GM03348 (cell line): ENCODE measurements at regions not wholly inside any gene's neighbourhood (a gene's known extent, or its start where the extent isn't known, plus 50 kb on each side); places are given as distances from the start of the nearest gene placed in this dataset.
A peak's percentile ranks its signal among the peaks of the same experiment; 100 is the strongest.
"Not testable (repeated sequence)": the region's sequence is repeated elsewhere in the genome, so short reads cannot be mapped to it uniquely, and the experiment has no call there.

Experiments
- DNase-seq: peaks from one replicate; pipeline ENCODE4 v3.0.0; 2012; ENCODE audit warnings: low spot score

DNA sequence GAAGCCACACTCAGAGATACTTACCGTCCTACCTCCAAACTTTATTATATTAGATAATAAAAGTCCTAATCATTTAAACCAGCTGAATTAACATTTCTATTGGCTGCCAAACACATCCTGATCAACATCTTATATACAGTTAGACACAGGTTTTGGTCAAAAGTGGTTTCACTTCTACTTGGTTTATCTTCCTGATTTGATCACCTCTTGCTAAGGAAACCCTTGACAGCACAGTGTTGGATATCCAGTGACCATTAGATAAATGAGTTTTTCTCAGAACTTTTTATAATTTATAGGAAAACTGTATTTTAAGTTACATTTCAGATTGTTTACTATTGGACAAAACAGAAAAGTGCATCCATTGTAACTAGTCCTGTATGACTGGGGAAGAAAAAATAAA, 198.4 kb upstream of the NR2F2 start:
- no peak for DNase-seq

DNA sequence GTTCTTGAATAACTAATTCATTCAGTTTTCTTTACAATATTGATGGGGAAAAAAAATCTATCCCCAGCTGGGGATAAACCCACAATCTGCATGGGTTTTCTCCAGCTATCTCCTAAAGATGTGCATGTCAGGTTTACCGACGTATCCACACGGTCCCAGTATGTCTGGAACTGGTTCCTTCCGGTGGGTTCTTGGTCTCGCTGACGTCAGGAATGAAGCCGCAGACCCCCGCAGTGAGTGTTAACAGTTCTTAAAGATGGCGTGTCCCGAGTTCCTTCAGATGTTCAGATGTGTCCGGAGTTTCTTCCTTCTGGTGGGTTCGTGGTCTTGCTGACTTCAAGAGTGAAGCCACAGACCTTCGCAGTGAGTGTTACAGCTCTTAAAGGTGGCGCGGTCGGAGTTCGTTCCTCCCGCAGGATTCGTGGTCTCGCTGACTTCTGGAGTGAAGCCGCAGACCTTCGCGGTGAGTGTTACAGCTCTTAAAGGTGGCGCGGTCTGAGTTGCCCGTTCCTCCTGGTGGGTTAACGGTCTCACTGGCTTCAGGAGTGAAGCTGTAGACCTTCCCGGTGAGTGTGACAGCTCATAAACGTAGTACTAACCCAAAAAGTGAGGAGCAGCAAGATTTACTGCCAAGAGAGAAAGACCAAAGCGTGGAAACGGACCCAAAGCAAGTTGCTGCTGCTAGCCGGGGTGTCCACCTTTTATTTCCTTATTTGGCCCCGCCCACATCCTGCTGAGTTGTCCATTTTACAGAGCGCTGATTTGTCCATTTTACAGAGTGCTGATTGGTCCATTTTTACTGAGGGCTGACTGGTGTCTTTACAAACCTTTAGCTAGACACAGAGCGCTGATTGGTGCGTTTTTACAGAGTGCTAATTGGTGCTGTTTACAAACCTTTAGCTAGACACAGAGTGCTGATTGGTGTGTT, 195.1 kb upstream of the NR2F2 start:
- no peak for DNase-seq

GRCh38 chr15:96138985-96139384, 191.5 kb upstream of the NR2F2 start:
- DNase-seq, result no peak

DNA sequence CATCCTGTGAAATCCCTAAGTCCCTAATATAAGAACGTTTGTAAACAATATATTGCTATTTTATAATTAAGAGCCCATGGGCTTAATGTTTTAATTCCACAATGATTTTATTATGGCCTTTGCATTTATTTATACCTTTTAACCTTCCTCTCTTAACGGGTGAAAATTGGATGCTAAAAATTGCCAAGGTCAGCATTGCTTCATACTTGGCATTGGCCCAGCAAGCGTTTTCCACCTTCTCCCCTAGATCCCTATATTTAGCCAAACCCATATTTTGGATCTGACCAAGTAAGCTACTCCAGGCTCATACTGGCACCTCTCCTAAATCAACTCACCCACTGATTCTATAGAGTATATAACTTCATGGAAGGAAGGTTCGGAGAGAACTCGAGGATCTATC, 188.0 kb upstream of the NR2F2 start:
- DNase-seq, result no peak

DNA sequence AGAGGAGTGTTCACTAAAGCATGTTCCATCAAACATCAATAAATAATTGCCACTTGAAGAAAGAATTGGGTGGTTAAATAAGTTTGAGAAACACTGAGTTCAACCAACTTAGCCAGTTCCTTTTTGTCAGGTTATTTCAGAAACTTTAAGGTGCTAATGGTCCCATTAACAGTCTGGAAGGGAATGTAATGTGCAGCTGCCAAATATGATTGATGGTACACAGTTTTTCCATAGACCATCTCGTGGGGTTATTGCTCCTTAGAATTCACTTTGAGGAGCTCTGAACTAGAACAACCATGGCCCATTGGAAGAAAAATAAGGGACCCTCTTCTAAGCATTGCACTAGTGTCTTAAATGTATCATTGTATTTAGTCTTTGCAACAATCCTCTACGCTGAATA, 185.8 kb upstream of the NR2F2 start:
- no peak for DNase-seq

DNA sequence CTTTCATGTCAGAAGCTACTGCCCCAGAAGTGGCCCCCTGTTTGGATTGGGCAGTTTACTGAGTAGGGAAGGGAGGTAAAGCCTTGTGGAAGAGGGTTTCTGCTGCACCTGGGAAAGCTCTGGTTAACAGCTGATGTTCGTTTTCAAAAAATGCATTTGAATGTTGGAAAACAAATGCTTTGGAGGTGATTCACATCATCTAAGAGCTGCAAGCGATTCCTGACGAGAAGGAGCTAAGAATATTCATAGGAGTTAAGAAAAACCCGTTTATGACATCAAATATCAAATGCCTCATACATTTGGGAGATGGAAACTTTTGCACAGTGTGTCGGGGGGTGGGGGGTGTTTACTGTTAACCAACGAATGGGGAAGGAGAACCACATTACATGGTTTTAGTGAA, 183.8 kb upstream of the NR2F2 start:
- no peak for DNase-seq

DNA sequence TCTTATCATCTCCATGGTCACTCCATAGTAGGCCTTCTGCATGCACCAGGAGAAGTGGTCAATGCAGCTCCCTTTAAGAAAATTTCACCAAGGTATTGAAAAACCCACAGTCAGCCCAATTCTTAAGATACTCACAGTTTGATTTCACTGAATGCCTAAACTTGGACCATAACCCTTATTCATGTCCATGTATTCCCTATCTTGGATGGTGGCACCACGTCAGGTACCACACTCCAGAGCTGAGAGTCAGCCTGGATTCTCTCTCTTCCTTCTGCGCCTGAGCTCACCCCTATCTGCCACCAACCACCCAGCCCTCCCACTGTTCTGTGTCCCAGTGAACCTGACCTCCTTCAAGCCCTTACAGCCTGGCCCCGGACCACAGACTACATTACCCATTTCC, 183.2 kb upstream of the NR2F2 start:
- DNase-seq, result no peak

DNA sequence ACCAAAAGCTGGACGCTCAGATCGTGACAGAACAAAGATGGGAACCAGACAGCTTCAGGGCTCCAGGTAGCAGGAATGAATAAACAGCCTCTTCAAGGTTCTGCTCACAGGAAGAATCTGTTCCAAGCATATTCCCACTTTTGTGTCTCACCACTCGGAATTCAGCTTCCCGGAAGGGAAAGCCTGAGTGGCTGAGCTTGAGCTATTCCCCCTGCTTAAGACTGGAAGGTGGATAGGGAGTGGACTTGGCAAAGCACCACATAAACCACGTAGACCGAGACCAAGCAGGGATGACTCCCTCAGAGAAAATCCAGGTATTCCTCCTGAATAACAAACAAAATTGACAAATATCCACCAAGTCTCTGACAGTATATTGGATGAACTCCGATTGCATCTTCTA, 180.2 kb upstream of the NR2F2 start:
- no peak for DNase-seq

DNA sequence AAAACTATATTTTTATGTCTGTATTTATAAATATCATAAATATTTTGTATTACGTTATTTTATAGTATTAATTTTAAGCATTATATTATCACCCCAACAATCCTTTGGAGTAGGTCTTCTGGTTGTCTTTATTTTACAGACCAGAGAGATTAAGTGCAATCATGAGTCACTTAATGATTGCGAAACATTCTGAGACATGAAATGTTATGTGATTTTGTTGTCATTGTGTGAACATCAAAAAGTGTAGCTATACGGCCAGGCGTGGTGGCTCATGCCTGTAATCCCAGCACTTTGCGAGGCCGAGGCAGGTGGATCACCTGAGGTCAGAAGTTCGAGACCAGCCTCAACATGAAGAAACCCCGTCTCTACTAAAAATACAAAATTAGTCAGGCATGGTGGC, 178.8 kb upstream of the NR2F2 start:
- DNase-seq, result peak; percentile 57

DNA sequence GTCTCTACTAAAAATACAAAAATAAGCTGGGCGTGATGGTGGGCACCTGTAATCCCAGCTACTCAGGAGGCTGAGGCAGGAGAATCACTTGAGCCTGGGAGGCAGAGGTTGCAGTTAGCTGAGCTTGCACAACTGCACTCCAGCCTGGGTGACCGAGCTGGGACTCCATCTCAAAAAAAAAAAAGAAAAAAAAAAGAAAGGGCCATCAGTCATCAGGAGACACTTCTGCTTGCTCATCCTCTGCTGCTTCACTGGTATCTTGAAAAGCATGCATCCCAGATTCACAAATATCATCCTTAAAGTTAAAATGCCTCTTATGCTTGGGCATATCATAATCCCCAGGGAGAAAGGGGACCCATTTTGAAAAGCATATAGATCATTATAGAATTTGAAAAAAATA, 176.6 kb upstream of the NR2F2 start:
- no peak for DNase-seq

DNA sequence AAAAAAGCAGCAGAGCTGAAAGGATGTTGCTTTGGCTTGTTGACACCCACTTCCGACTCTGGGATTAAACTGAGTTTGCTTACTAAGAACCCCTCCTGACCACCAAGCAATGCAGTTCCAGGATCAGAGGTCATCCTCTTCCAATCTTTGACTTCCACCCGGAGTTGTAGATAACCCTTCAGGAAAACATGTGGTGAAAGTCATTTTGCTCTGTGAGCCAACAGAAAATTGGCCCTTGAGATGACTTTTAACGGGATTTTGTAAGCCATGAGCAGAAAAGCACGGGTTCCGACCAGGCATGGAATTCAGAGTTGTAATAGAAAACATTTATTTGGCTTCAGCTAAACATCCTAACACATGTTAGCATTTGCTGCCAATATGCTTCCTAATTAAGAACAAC, 171.6 kb upstream of the NR2F2 start:
- DNase-seq, result no peak

GRCh38 chr15:96160269-96160668, 170.2 kb upstream of the NR2F2 start:
- DNase-seq, result peak; percentile 27

DNA sequence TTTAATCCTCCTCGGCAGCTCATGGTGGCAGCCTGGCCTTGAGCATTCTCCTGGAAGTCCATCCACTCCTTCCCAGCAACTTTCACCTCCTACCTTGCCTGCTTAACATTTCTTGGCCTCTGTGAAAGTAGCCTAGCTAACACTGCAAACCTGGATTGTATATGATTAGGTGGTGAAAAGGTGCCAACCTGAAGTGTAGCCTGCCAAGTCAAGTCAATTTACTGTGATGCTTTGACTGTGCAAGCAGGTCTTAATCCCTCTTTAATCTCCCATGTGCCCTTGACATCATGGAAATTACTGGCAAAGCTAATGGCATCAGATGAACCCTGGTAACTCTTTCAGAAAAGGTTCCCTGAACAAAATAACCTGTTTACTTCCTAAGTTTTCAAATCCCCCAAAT, 169.7 kb upstream of the NR2F2 start:
- no peak for DNase-seq

DNA sequence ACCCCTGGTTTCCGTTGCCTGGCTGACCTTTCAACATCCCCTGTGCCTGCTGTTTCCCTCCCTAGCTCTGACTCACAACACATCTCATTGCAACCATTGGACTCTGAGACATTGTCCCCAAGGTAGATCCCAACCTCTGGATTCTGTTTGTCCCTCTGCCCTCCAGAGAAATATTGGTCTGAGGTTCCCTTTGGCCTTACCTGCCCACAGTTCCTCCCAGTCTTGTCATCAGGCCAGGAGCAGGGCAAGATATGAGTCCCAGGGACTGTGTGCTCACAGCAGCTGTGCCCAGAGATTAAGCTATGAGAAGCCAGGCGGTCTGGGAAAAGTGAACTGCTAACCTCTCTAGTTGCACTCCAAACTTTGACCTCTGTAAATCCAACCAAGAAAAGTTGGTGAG, 168.2 kb upstream of the NR2F2 start:
- no peak for DNase-seq

GRCh38 chr15:96165081-96165480, 165.4 kb upstream of the NR2F2 start:
- no peak for DNase-seq

- no peak for DNase-seq
Measured at GRCh38 chr15:96165775-96166174, 164.7 kb upstream of the NR2F2 start.

GRCh38 chr15:96166223-96167200, 164.0 kb upstream of the NR2F2 start:
- DNase-seq, result no peak

DNA sequence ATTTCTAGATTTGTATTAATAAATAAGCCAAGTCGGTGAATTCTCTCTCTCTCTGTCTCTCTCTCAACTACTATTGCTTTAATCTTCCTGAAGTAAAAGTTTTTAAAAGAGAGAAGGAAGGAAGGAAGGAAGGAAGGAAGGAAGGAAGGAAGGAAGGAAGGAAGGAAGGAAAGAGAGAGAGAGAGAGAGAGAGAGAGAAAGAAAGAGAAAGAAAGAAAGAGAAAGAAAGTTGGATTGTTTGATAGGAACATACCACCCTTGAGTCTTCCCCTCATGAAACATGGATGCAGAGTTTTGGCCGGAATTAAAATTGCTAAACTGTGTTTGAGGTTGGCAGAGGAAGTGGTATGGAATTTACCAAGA, 159.9 kb upstream of the NR2F2 start:
- not testable (repeated sequence) for DNase-seq

GRCh38 chr15:96170979-96171739, 159.3 kb upstream of the NR2F2 start:
- DNase-seq, result no peak

- no peak for DNase-seq
Measured at GRCh38 chr15:96171853-96172296, 158.6 kb upstream of the NR2F2 start.

DNA sequence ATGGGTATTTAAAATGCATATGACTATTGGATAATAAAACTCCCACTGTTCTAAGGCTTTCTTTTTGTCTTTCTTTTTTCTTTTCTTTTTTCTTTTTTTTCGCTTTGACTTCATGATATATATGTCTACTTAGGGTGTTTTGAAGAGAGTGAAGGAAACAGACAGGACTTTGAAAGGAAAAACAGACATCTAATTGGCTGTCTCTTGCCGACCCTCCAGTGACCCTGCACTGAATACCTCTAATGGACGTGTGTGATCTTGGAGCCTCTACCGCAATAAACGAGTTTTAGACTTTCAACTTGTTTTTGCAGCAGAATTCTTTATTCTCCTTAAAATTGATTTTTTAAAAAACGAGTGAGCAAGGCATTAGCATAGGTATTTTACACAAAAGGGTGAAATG, 158.1 kb upstream of the NR2F2 start:
- DNase-seq, result no peak

GRCh38 chr15:96176831-96177230, 153.7 kb upstream of the NR2F2 start:
- no peak for DNase-seq
